HCT116 (cell line): ENCODE measurements at regions not wholly inside any gene's neighbourhood (a gene's known extent, or its start where the extent isn't known, plus 50 kb on each side); places are given as distances from the start of the nearest gene placed in this dataset.

Experiments used
- ATAC-seq: fragments of 200-7000 bp; cut with Tn5 transposase; 2 replicates; pipeline ENCODE4 v1.9.1; 2020; ENCODE audit warnings: mild to moderate bottlenecking, moderate library complexity
- BruUV-seq: library from RNA; stranded (reverse); fragments of 400-500 nt; replicated peaks from 2 replicates; lab custom pipeline; 2021; lab: Mats Ljungman, UMichigan
- CTCF ChIA-PET: fragments of 300-600 bp; sonication (Branson Sonifier 250); formaldehyde crosslinking; loops from one replicate; lab custom pipeline; 2021; ENCODE audit warnings: antibody characterized with exemption; lab: Charles Lee
- POLR2A ChIA-PET: fragments of 300-600, 350-600 bp; sonication (Branson Sonifier 250); formaldehyde crosslinking; loops from one replicate; lab custom pipeline; 2021; ENCODE audit warnings: antibody characterized with exemption; lab: Charles Lee
- RAD21 ChIA-PET, 2 experiments: fragments of 300-600 bp; sonication (Branson Sonifier 250); formaldehyde crosslinking; loops; one replicate each; lab custom pipeline; 2023; ENCODE audit warnings: low total read pairs in 2 of 2; ENCODE audit not compliant: uncharacterized antibody in 2 of 2, unreplicated experiment in 2 of 2, low non-redundant PET in 1 of 2; lab: Charles Lee
- DNase-seq: peaks from one replicate; pipeline ENCODE4 v3.0.0-alpha.2; 2010; ENCODE audit warnings: low read depth, low spot score
- H2AFZ ChIP-seq: fragments of 200-600 bp; shearing (Covaris generic), sonication (generic); 2 replicates; pipeline ENCODE4 v1.6.1; 2017; ENCODE audit warnings: low read depth, mixed run types, mixed read lengths, antibody characterized with exemption, low read length; ENCODE audit not compliant: poor library complexity, severe bottlenecking
- H3K27ac ChIP-seq: 2 replicates; pipeline ENCODE4 v1.5.1; 2012; ENCODE audit warnings: low read depth, low read length
- H3K27me3 ChIP-seq: fragments of 200-600 bp; sonication (generic); 2 replicates; pipeline ENCODE4 v1.6.1; 2016; ENCODE audit warnings: mixed run types, low read length, mixed read lengths; ENCODE audit not compliant: insufficient read depth
- H3K36me3 ChIP-seq, 2 experiments: fragments of 200-500 bp in 1 of 2; fragments of 200-600 bp in 1 of 2; sonication (Bioruptor generic) in 1 of 2; sonication (generic) in 1 of 2; 2 replicates each; pipeline versions ENCODE4 v1.5.1 to v1.6.1; 2014 to 2016; ENCODE audit warnings: low read length in 2 of 2, inconsistent platforms in 1 of 2, mixed read lengths in 1 of 2, mixed run types in 1 of 2; ENCODE audit not compliant: insufficient read depth in 2 of 2, control insufficient read depth in 1 of 2
- H3K4me1 ChIP-seq, 2 experiments: fragments of 200-600 bp in 1 of 2; sonication (generic) in 1 of 2; 2 replicates each; pipeline versions ENCODE4 v1.5.1 to v1.6.1; 2012 to 2017; ENCODE audit warnings: low read length in 2 of 2, inconsistent platforms in 1 of 2, mild to moderate bottlenecking in 1 of 2, mixed read lengths in 1 of 2, mixed run types in 1 of 2, moderate library complexity in 1 of 2; ENCODE audit not compliant: insufficient read depth in 2 of 2, control insufficient read depth in 1 of 2
- H3K4me2 ChIP-seq: fragments of 200-600 bp; sonication (generic); 2 replicates; pipeline ENCODE4 v1.6.1; 2017; ENCODE audit warnings: mixed run types, low read length, mixed read lengths
- H3K4me3 ChIP-seq, 2 experiments: fragments of 200-600 bp in 1 of 2; sonication (generic) in 1 of 2; replicated peaks in 1 of 2; 2 replicates each; pipeline ENCODE4 v1.5.1; 2011 to 2016; ENCODE audit warnings: low read length in 2 of 2, control low read depth in 1 of 2, low read depth in 1 of 2, mild to moderate bottlenecking in 1 of 2, mixed read lengths in 1 of 2, mixed run types in 1 of 2
- H3K79me2 ChIP-seq: fragments of 200-600 bp; sonication (generic); 2 replicates; pipeline ENCODE4 v1.6.1; 2017; ENCODE audit warnings: mild to moderate bottlenecking, mixed run types, low read length, moderate library complexity, mixed read lengths; ENCODE audit not compliant: insufficient read depth
- H3K9ac ChIP-seq: fragments of 200-600 bp; sonication (generic); 2 replicates; pipeline ENCODE4 v1.6.1; 2016; ENCODE audit warnings: low read length, mixed read lengths
- H3K9me2 ChIP-seq: fragments of 200-600 bp; sonication (generic), shearing (Covaris generic); 2 replicates; pipeline ENCODE4 v1.6.1; 2017; ENCODE audit warnings: mixed run types, mild to moderate bottlenecking, moderate library complexity; ENCODE audit not compliant: insufficient read depth
- H3K9me3 ChIP-seq, 2 experiments: fragments of 200-500 bp in 1 of 2; fragments of 200-600 bp in 1 of 2; sonication (Bioruptor generic) in 1 of 2; sonication (generic) in 1 of 2; 2 replicates each; pipeline ENCODE4 v1.6.1; 2014 to 2017; ENCODE audit warnings: low read length in 2 of 2, mixed read lengths in 2 of 2, inconsistent platforms in 1 of 2, low read depth in 1 of 2, mild to moderate bottlenecking in 1 of 2, mixed run types in 1 of 2, moderate library complexity in 1 of 2; ENCODE audit not compliant: control insufficient read depth in 1 of 2, insufficient read depth in 1 of 2
- H4K20me1 ChIP-seq: fragments of 200-600 bp; sonication (generic), shearing (Covaris generic); 2 replicates; pipeline ENCODE4 v1.6.1; 2017; ENCODE audit warnings: mixed run types, mild to moderate bottlenecking, moderate library complexity; ENCODE audit not compliant: insufficient read depth
- ATF3 ChIP-seq: IDR thresholded peaks from 2 replicates; pipeline ENCODE4 v1.6.1; 2012
- CEBPB ChIP-seq: IDR thresholded peaks from 2 replicates; pipeline ENCODE4 v1.6.1; 2012; ENCODE audit warnings: low read depth
- ELF1 ChIP-seq: IDR thresholded peaks from 2 replicates; pipeline ENCODE4 v1.6.1; 2012; ENCODE audit warnings: low read depth, borderline replicate concordance
- EZH2 ChIP-seq: fragments of 200-600 bp; sonication (generic); IDR thresholded peaks from 2 replicates; pipeline ENCODE4 v1.6.1; 2017; ENCODE audit warnings: antibody characterized with exemption, mixed run types
- FOSL1 ChIP-seq: IDR thresholded peaks from 2 replicates; pipeline ENCODE4 v1.6.1; 2012; ENCODE audit warnings: low read depth
- MAX ChIP-seq: IDR thresholded peaks from 2 replicates; pipeline ENCODE4 v1.6.1; 2012
- POLR2A ChIP-seq: IDR thresholded peaks from 2 replicates; pipeline ENCODE4 v1.7.0; 2011; ENCODE audit warnings: borderline replicate concordance; ENCODE audit not compliant: insufficient read depth, insufficient read length; ENCODE audit errors: extremely low read depth
- POLR2AphosphoS5 ChIP-seq: IDR thresholded peaks from 2 replicates; pipeline ENCODE4 v1.6.1; 2011; ENCODE audit warnings: mild to moderate bottlenecking, low read depth, low read length, moderate library complexity
- RAD21 ChIP-seq: IDR thresholded peaks from 2 replicates; pipeline ENCODE4 v1.6.1; 2012; ENCODE audit warnings: low read depth, mild to moderate bottlenecking
- REST ChIP-seq: IDR thresholded peaks from 2 replicates; pipeline ENCODE4 v1.6.1; 2012; ENCODE audit warnings: low read depth
- SP1 ChIP-seq: IDR thresholded peaks from 2 replicates; pipeline ENCODE4 v1.6.1; 2012; ENCODE audit warnings: low read depth
- SRF ChIP-seq: IDR thresholded peaks from 2 replicates; pipeline ENCODE4 v1.6.1; 2012; ENCODE audit warnings: low read depth
- TCF7L2 ChIP-seq: IDR thresholded peaks from 2 replicates; pipeline ENCODE4 v1.7.0; 2011; ENCODE audit warnings: borderline replicate concordance, inconsistent platforms; ENCODE audit not compliant: insufficient read depth, insufficient read length; ENCODE audit errors: extremely low read depth
- YY1 ChIP-seq: IDR thresholded peaks from 2 replicates; pipeline ENCODE4 v1.6.1; 2011; ENCODE audit warnings: low read length, low read depth, moderate library complexity, mild to moderate bottlenecking; ENCODE audit not compliant: insufficient replicate concordance; ENCODE audit errors: extremely low read depth
- ZBTB33 ChIP-seq: IDR thresholded peaks from 2 replicates; pipeline ENCODE4 v1.6.1; 2011; ENCODE audit warnings: mild to moderate bottlenecking, low read length, moderate library complexity; ENCODE audit not compliant: insufficient replicate concordance; ENCODE audit errors: extremely low read depth
- ZFX ChIP-seq: fragments of 450-650 bp; IDR thresholded peaks from 2 replicates; pipeline ENCODE4 v1.6.1; 2017
- ZNF274 ChIP-seq: fragments of 200-500 bp; sonication (Bioruptor generic); IDR thresholded peaks from 2 replicates; pipeline ENCODE4 v1.6.1; 2014; ENCODE audit warnings: mild to moderate bottlenecking, low read depth, low read length, inconsistent platforms
- intact Hi-C: fragments of 100-400 bp; cut with micrococcal nuclease; formaldehyde crosslinking; loops from 2 replicates; pipeline ENCODE4 v1.10.0; 2022

GRCh38 chr5:116881921-116882531 is 307.4 kb upstream of the SEMA6A start:
- ChIA-PET RAD21 (no interaction called here), CTCF (interaction anchor here (1.1 kb wide), 1 partner anchor 307 kb away, joined by 3 read pairs; no protein-coding TSS in a partner anchor), POLR2A (no interaction called here)
- Histone ChIP-seq H3K4me2 (no peak overlapping the region), H3K9me2 (no peaks in the 10 kb centered on the region), H3K79me2 (no peaks in the 10 kb centered on the region), H3K4me1 (no peaks in the 10 kb centered on the region), H3K27me3 (no peaks in the 10 kb centered on the region), H3K27ac (no peak overlapping the region), H3K9me3 (no peaks in the 10 kb centered on the region), H3K9ac (no peak overlapping the region), H2AFZ (no peak overlapping the region), H3K36me3 (no peaks in the 10 kb centered on the region), H3K4me3 (no peak overlapping the region), H4K20me1 (no peaks in the 10 kb centered on the region)
- DNase-seq (no peak), ATAC-seq (no peak)
- TF ChIP-seq ZBTB33 = no peak
- TF ChIP-seq ELF1 = no peak
- no peak for TF ChIP-seq TCF7L2
- TF ChIP-seq POLR2AphosphoS5 = no peak
- no peak for TF ChIP-seq YY1
- no peak for TF ChIP-seq CEBPB
- no peak for TF ChIP-seq ATF3
- TF ChIP-seq MAX = no peak
- TF ChIP-seq FOSL1 = no peak
- TF ChIP-seq SP1 = no peak
- no peak for TF ChIP-seq POLR2A
- TF ChIP-seq REST = no peak
- no peak for TF ChIP-seq ZNF274
- no peak for TF ChIP-seq ZFX
- TF ChIP-seq RAD21 = no peak
- TF ChIP-seq SRF = no peak
- TF ChIP-seq EZH2 = no peak
- BruUV-seq = no TSS peak
- intact Hi-C loops = no loop called here
